SHP77 treated with DMSO at 0.1 percent for 48 hours (cell line): ENCODE measurements at regions not wholly inside any gene's neighbourhood (a gene's known extent, or its start where the extent isn't known, plus 50 kb on each side); places are given as distances from the start of the nearest gene placed in this dataset.

Experiments used
- DNase-seq: peaks from one replicate; lab custom pipeline; 2025; lab: John Stamatoyannopoulos, UW

GRCh38 chr16:5850632-5851392, 753.2 kb upstream of the EEF2KMT start:
- DNase-seq: no peak

- no peak for DNase-seq
These were observed 747.5 kb upstream of the EEF2KMT start for GRCh38 chr16:5845046-5845445.

- no peak for DNase-seq
These were observed 744.4 kb upstream of the EEF2KMT start for GRCh38 chr16:5841974-5842373.

GRCh38 chr16:5838725-5839124, 741.1 kb upstream of the EEF2KMT start:
- no peak for DNase-seq

- no peak for DNase-seq
These were observed 740.5 kb upstream of the EEF2KMT start for GRCh38 chr16:5838071-5838470.

- DNase-seq: no peak
These were observed 739.5 kb upstream of the EEF2KMT start for GRCh38 chr16:5837007-5837670.

- DNase-seq: no peak
These were observed 738.3 kb upstream of the EEF2KMT start for GRCh38 chr16:5835876-5836275.

GRCh38 chr16:5826332-5826731, 728.7 kb upstream of the EEF2KMT start:
- DNase-seq: no peak

- no peak for DNase-seq
These were observed 722.9 kb upstream of the EEF2KMT start for GRCh38 chr16:5820472-5820871.

- DNase-seq: no peak
These were observed 718.1 kb upstream of the EEF2KMT start for GRCh38 chr16:5815570-5816237.

- no peak for DNase-seq
These were observed 703.8 kb upstream of the EEF2KMT start for GRCh38 chr16:5801396-5801795.

- no peak for DNase-seq
These were observed 696.0 kb upstream of the EEF2KMT start for GRCh38 chr16:5793556-5793955.

GRCh38 chr16:5791011-5791657, 693.5 kb upstream of the EEF2KMT start:
- no peak for DNase-seq

GRCh38 chr16:5790512-5790911, 692.9 kb upstream of the EEF2KMT start:
- no peak for DNase-seq

GRCh38 chr16:5789033-5789432, 691.4 kb upstream of the EEF2KMT start:
- no peak for DNase-seq

GRCh38 chr16:5781436-5781835, 683.8 kb upstream of the EEF2KMT start:
- DNase-seq: no peak

- DNase-seq: no peak
These were observed 679.3 kb upstream of the EEF2KMT start for GRCh38 chr16:5776876-5777275.

- no peak for DNase-seq
These were observed 678.3 kb upstream of the EEF2KMT start for GRCh38 chr16:5775916-5776315.

- DNase-seq: no peak
These were observed 672.5 kb upstream of the EEF2KMT start for GRCh38 chr16:5770118-5770517.

- no peak for DNase-seq
These were observed 671.9 kb upstream of the EEF2KMT start for GRCh38 chr16:5769513-5769912.

- no peak for DNase-seq
These were observed 670.9 kb upstream of the EEF2KMT start for GRCh38 chr16:5768445-5768844.

GRCh38 chr16:5763176-5763575, 665.6 kb upstream of the EEF2KMT start:
- DNase-seq: no peak

GRCh38 chr16:5762362-5762761, 664.8 kb upstream of the EEF2KMT start:
- DNase-seq: no peak
